GM12892 (cell line): ENCODE measurements at regions not wholly inside any gene's neighbourhood (a gene's known extent, or its start where the extent isn't known, plus 50 kb on each side); places are given as distances from the start of the nearest gene placed in this dataset.

ENCODE experiments used
- POLR2A ChIP-seq: IDR thresholded peaks from 2 replicates; pipeline ENCODE4 v1.6.1; 2011; ENCODE audit warnings: low read depth, low read length, control low read depth
- POLR2AphosphoS5 ChIP-seq: IDR thresholded peaks from 2 replicates; pipeline ENCODE4 v1.6.1; 2011; ENCODE audit warnings: low read depth, low read length, control low read depth
- TAF1 ChIP-seq: IDR thresholded peaks from 2 replicates; pipeline ENCODE4 v1.6.1; 2011; ENCODE audit warnings: low read depth, mild to moderate bottlenecking, control low read depth, low read length, borderline replicate concordance

DNA sequence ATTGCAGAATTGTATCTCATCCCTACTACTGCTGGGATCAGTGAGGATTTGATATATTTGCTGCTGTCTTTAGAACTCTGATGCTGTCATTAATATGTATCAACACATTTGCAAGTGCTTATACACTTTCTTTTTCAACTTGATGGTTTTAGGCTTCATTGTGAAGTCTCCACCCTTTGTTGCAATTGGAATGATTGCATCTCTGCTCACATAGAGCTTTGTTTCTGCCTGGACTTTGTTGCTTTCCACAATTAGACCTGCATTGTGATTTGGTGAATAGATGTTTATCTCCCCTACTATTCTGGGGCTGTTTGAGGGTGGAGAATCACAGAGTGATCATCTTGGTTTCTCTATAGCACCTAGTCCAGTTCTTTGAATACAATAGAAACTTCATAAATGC, 666.7 kb downstream of the EPM2A start:
- TF ChIP-seq POLR2A (no peak), POLR2AphosphoS5 (no peak), TAF1 (no peak)
